Effector CD4-positive, alpha-beta T cell (primary cell): ENCODE measurements at regions not wholly inside any gene's neighbourhood (a gene's known extent, or its start where the extent isn't known, plus 50 kb on each side); places are given as distances from the start of the nearest gene placed in this dataset.
"Not testable (repeated sequence)": the region's sequence is repeated elsewhere in the genome, so short reads cannot be mapped to it uniquely, and the experiment has no call there.

ENCODE experiments used
- DNase-seq: peaks from one replicate; pipeline ENCODE4 v3.0.0-alpha.2; 2020

DNA sequence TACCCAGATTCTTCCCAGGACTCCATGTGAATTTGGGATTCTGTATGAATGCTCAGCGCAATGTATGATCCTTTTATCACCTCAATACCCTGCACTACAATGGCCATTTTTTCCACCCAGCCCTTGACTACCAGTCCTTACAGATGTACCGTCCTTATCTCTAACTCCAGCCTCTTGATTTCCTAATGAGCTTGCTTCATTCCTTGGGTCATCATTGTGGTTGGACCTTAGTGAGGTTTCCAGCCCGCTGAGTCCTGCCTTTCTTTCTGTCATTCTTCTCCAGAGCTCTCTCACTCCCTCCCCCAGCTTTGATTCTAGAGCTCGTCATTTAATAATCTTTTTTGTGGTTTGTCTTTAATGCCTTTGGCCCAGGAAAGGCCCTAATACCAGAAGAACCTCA lies 438.5 kb downstream of the ZNF536 start:
- DNase-seq: no peak

DNA sequence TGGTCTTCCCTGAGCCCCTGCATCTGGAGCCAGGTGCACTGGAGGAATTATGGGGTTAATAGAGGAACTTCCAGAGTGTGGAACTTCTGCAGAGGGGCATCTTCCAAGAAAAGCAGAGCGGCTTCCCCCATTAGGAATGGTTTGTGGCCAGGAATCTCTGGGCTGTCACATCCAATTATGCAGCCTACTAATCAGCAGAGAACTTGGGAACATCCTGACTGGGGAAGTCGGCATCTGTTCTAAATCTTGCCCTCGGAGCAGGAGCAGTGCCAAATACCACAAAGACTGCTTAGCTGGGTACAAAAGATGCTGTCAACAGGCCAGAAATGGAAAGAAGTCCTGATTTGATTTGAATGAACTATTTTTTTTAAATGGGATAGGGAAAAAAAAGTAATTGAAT lies 435.1 kb downstream of the ZNF536 start:
- DNase-seq: no peak

DNA sequence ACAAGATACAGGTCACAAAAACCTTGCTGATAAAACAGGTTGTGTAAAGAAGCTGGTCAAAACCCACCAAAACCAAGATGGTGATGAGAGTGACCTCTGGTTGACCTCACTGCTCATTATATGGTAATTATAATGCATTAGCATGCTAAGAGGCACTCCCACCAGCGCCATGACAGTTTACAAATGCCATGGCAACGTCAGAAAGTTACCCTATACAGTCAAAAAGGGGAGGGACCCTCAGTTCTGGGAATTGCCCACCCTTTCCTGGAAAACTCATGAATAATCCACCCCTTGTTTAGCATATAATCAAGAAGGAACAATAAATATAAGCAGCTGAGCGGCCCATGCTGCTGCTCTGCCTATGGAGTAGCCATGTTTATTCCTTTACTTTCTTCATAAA lies 434.1 kb downstream of the ZNF536 start:
- no peak for DNase-seq

DNA sequence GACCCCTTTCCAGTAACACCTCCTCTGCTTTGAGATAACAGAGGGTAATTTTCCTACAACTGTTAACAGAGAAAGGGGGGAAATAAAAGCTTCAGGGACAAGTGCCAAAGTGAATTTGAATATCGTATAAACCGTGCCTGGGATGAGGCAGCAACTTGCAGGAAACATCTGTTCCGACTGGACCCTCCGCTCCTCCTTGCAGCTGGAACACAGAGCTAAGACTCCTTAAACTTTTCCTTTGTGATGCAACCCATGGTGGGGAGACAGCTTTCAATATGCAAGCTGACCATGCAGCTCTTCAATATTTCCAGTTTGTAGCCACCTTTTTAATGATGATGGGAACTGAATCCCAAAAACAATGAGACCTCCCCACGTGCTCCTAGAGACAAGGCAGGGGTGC lies 432.6 kb downstream of the ZNF536 start:
- no peak for DNase-seq

DNA sequence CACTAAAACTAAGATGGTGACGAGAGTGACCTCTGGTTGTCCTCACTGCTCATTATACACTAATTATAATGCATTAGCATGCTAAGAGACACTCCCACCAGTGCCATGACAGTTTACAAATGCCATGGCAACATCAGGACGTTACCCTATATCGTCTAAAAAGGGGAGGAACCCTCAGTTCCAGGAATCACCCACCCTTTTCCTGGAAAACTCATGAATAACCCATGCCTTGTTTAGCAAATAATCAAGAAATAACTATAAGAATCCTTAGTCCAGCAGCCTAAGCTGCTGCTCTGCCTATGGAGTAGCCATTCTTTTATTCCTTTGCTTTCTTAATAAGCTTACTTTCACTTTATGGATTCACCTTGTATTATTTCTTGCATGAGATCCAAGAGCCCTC lies 432.1 kb downstream of the ZNF536 start:
- not testable (repeated sequence) for DNase-seq

DNA sequence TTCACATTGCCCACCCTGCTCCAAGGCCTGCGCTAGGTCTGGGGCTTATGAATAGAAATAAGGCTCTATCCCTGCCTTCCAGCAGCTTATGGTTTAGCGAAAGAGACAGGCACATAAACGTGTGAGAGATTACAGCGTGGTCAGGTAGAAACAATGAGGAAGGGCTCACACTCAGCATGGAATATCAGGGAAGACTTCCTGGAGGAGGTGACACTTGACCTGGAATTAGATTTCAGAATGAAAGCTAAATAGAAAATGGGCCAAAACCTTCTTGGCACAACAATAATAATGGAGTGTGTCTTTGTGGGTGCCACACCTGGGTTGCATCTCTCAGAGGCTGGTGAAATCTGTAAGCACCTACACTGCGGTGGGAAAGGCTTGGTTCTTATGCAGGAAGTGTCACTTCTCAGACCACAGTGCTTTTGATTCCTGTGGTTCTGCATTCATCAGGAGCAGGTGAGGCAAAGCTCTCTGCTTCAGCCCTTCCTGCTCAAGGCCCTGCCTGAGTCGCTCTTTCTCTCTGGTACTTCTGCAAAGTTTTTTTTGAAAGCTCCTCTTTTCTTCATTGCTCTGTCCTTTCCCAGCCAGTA lies 430.3 kb downstream of the ZNF536 start:
- no peak for DNase-seq

DNA sequence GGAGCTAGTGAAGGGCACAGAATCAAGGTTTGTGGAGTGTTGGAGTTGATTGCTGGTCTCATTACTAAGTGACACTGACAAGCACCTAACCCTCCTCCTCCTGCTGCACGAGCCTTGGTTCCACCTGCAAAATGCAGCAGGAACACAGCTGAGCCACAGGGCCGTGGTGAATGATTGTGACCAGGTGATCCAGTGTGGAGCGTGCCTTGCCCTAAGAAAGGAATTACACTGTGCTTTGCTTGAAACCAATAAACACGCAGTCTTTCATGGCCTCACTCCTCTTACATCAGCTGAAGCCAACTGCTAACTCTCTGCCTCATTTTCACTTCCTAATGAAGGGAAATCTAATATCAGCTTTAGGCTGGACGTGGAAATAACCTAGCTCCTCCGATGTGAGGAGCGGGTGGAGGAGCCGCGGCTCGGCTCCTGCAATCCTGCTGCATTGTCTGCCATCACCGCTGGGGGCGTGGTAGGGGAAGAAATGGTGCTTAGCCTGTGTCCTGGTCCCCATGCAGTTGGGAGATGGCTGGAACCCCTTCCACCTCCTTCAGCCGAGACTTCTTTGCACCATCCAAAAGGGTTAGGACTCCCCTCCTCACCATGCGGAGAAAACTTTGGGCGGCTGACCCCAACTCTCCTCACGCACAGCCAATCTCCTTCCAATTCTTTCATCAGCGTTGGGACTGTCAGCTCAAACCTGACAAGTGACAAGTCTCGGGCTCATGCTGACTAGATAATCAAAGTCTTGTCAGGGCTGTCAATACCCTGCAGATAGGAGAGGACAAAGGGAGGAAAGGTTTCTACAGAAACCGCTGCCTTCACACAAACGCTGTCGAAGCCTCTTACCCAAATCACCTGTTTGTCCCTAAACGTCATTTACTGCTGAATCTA lies 427.9 kb downstream of the ZNF536 start:
- no peak for DNase-seq

DNA sequence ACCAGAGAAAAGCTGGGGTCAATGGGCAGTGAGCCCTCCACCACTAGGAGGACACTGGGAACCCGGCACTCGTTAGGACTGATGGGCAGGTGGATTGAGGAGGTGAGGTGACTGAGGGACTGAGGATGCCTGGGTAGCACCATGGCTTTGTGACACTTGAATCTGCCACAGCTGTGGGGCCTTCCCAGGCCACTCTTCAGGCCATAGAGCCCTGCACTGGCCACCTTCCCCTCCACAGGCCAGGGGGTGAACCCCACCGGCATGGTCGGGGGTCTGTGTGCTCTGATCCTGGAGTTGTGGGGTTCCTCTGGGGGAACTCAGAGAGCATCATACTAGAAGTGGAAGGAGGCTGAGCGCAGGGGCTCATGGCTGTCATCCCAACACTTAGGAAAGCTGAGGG lies 423.5 kb downstream of the ZNF536 start:
- DNase-seq: no peak

DNA sequence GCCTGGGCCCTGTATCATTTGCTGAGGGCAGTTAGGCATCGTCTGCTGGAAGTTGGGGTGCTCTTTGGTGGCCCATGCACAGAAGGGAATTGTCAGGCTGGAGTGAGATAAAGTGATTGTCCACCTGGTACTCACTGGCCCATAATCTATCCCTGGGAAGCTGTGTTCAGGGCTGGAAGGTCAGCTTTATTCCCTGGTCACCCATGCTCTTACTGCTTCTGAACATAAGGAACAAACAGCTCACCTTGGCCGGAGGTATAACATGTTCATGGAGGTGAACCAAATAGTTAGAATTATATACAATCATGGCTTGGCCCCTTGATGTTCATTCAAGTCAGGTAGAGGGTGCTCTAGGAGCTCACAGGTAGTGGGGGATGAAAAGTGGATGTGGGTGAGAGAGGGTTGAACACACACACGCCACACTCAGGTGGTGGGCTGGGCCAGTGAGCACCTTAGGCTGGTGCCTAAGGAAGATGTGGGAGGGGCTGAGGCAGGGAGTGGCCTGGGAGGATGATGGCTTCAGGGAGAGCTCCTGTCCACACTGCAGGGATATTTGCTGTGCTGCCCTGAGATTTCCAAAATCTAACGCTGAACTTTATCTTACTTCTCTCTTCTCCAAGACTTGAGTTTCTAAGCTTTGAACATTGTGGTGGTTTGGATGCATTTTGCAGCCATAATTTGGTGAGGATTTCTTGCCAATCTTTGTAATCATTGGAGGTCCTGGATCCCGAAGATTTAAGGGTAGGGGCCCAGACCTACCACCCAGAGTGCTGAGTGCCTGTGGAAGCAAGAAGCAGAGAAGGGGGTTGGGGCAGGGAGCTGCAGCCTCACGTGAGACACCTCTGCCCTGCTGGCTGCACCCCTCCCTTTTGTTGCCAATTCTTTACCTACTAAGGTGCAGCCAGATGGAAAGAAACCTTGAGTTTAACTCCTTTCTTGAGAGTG lies 420.6 kb downstream of the ZNF536 start:
- no peak for DNase-seq

DNA sequence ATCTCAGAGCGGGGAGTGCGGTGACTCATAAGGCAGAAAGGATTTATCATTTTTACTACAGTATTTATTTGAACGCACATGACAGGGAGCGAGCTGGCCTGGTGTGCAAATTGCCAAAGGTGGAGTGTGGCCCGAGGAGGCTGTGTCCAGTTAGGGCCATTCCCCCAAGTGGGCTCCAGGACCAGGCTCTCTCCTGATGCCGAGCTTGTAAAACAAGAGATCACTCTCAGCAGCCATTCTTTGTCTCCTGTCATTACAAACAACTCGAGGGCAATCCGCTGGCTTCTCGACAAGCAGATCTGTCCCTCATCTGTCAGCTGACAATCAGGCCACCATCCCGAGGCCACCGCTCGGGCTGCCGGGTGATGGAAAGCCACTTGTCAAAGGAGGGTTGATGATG lies 418.9 kb downstream of the ZNF536 start:
- no peak for DNase-seq

DNA sequence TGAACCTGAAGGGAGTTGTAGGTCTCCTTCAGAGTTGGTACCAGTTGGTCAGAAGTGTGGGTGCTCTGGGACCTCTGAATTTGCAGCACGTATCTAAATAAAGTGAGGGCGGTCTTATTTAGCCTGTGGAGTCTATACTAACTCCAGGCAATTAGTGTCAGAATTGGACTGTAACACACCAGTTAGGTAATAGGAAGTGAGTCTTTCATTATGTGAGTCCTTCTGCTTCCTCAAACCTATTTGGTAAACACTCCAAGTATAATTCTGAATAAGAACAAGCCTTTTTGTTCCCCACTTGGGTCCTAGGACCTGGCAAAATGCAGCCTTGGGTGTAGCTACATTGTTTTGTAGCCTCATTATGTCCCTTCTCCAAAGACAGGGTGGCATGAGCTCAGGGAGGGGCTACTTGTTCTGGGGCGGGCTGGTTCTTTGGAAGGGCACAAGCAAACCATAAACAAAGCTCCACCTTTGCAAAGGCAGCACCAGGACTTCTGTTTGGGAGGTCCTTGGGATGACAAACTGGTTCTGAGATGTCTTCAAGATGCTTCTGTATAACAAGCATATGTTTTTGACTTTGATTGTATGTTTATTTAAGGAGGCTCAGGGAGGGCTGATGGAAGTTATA lies 418.0 kb downstream of the ZNF536 start:
- DNase-seq: no peak

DNA sequence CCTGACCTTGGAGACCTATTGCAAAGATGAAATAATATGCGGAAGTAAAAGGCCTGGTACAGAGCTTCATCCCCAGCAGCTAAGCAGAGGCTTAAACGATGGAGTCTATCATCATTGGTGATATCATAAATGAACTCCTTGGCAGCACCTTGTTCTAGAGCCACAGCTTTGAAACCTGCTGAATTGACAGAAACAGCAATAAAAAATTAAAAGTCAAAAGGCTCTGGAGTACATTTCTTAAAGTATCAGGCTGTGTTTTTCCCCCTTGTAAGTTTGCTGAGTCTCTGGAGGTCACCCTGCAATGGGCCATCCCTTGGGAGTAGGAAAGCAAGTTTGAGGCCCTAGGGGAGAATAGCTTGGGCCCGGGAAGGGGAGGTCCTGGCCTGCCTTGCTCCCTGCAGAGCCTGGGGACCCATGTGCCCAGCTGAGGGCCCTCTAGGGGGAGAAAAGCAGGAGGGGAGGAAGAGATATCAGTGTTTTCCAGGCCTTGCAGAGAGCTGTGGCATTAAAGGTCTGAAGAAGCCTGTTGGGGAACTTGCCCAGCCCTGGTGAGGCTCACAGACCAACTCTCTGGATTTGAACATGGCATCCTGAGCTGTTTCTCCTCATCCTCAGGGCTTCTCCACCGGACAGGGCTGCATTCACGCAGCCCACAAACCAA lies 416.1 kb downstream of the ZNF536 start:
- DNase-seq: no peak

DNA sequence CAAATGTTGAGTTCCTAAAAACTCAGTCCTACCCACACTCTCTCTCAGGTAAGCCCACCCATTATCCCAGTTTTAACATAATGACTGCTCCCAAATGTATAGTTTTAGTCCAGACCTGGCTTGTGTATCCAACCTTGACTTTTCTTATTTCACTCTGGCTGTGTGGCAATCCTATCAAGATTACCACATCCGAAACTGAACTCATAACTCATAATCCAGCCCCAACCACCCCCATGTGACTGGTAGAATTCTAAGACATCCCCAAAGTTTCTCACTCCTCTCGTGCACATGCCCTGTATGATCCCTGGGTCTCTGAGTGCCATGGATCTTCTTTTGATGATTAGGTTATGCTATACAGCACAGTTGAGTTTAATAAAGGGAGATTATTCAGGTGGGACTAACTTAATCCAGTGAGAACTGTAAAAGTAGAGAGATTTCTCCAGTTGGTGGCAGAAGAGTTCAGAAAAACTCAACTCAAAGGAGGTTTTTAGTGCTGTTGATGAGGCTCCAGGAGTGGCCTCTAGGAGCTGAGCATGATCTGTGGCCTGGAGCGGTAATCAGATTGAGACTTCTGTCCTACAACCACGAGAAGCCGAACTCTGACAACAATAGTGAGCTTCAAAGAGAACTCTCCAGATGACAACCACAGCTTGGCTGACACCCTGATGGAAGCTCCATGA lies 413.4 kb downstream of the ZNF536 start:
- DNase-seq: no peak

DNA sequence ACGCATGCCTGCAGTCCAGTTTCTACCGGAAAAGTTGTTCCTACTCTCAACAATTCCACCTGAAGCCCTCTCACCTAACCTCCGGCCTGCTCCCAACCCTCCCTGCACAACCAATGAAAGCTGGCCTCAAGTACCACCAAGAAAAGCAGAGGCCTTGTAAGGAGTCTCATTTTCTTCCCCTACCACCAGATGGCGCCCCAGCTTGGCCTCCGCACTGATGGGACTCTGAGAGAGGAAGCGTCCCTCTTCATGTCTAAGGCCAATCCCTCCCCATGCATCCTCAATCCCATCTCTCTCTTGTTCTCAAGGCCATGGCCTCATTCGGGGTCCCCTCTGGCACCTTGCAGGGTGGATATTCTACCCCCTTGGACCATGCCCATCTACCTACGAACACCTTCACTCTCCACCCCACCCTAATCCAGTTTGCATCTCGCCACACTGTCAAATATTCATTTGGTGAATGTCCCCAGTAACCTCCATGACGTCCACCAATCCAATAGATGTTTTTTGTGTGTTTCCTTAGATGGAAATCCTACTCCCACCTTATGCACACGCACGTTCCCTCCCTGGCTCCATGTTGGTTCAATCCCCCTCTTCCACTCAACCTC lies 412.8 kb downstream of the ZNF536 start:
- peak; percentile 44 for DNase-seq

DNA sequence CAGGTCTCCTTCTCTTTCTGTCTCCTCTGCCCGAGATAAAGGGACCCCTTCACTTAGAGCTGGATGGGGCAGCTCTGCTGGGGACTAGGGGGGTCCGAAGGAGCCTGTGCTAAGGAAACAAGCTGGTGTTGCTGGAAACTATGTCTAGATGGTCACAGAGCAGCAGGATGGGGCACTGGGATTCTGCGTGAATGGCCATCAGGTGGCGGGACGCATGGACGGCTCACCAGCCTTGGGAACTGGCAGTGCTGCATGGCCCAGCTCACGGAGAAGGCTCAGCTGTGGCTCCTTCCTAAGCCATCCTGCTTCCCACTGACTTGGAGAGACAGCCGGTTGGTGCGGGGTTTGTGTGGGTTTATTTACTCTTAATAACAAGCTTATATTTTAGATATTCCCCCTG lies 411.8 kb downstream of the ZNF536 start:
- no peak for DNase-seq

DNA sequence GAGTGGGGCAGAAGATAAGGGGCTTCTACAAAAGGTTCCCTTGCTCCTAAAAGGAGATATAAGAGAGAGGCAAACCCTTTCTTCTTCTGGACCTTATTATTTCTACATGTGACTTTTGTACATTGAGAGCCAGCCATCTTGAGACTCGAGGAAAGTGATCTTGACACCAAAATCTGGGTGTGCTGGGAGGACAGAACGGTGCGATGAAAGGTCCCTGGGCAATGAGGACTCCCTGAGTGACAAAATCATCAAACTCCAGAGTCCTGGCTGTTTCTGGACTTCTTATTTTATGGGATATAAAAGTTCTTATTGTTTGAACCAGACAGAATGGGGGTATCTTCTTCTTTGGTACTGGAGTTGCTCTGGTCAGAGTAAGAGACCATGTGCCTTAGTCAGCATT lies 411.0 kb downstream of the ZNF536 start:
- no peak for DNase-seq

DNA sequence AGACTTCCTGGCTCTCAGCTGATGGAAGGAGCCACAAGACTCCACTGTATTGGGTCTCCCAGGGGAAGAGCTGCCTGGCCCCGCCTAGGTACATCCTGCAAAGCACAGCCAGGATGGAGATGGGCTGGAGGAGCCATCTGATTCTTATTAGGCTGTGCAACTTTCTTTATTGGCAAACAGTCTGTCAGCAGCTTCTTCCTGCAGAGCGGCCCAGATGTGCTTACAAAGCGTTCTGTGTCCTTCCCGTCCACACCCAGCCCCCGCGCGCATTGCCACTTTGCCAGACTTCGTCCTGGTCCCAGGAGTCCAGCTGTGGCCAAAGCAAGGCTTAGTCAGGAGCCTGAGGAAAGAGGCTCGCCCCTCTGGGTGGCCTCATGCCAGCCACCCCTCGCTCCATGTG lies 409.3 kb downstream of the ZNF536 start:
- DNase-seq: no peak

DNA sequence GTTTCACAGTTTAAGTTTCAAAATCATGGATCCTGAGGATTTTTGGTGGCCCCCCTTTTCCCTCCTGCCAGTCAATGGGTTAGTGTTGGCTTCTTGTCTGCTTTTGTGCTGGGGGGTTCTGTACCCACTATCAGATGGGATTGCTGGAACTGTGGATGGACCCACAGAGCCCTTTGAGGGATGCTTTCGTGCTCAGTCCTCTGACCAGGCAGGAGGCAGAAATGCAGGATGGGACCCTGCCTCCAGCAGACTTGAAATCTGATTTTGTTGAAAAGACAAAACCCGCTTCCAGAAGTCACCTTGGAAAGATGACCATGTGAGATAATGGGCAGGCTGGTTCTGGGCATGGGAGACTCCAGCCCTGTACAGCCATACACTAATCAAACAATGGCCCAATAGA lies 408.9 kb downstream of the ZNF536 start:
- DNase-seq: no peak

DNA sequence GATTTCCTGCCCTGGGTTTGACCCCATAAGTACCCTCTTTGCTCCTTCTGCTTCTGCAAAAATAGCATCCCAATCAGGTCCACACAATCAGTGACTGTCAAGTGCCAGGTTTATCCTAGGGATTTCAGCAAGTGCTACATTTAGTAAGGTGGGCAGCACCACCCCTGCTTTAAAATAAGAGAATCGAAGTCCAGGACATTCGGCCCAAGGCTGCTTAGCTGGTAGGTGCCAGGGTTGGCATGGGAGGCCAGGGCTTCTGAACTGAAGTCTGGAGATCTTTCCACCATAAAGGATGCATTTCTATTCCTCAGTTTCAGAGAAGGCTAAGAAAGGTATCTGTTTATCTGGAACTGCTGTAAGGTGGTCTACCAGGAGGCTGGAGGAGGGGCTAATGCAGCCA lies 408.3 kb downstream of the ZNF536 start:
- no peak for DNase-seq

DNA sequence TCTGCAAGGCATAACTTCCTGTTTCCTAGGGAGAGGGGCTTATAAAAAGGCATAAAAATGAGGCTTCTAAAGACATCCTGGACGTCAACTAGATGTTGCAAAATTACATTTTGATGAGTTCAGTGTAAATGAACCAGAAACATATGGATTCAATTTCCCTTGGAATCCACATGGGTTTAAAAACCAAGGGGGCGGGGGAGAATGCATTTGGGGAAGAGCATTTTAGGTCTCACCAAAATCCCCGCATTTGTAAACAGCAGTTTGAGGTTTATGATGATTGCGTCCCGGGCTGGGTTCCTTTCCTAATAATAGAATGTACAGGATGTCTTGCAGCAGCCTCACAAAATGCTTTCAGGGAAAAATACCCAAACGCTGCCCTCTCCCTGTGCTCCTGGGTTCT lies 407.8 kb downstream of the ZNF536 start:
- DNase-seq: no peak

DNA sequence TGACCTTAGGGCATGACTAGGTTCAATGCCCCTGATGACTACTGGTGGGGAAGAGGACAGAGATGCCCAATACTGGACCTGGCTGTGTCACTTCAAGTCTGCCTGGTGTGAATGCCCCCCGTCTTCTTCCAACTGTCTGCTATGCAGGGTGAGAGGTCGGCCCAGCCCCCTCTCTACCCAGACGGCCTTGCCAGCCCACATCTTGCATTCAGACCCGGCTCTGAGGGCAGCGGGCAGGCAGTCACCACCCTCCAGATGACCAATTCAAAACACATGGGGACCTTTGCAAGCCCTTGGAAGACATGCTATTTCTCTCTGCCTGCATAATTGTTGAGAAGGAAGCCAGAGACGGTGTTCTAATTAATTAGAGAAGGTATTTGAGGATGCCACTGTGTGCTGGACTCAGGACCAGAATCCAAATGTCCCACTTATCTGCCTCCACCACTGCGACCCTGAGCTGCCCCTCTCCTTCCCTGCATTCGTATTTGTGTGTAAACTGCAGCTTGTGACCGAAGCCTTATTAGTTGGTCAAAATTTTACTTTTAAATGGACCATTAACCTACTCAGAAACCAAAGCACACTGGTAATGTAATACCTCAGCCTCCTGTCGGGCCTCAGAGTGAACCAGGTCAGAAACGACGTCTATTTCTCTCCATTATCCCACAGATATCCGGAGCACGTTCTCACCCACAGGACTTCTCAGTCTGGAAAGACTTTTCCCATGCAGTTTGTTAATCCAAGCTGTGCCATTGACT lies 407.0 kb downstream of the ZNF536 start:
- DNase-seq: no peak
